Suprapubic skin (tissue), 3 donors: ENCODE measurements at regions not wholly inside any gene's neighbourhood (a gene's known extent, or its start where the extent isn't known, plus 50 kb on each side); places are given as distances from the start of the nearest gene placed in this dataset.

Experiments used
- CTCF ChIP-seq, 2 donors: fragments of 200-600 bp in 1 of 2; fragments of 450-650 bp in 1 of 2; sonication (generic) in 1 of 2; IDR thresholded peaks; one replicate each; pipeline ENCODE4 v1.5.1; 2016 to 2019; ENCODE audit warnings: antibody characterized with exemption in 2 of 2, mild to moderate bottlenecking in 1 of 2, moderate library complexity in 1 of 2
- POLR2A ChIP-seq, 2 donors: fragments of 450-650 bp; IDR thresholded peaks; one replicate each; pipeline ENCODE4 v1.6.1; 2017; ENCODE audit warnings: antibody characterized with exemption in 2 of 2, mild to moderate bottlenecking in 2 of 2, moderate library complexity in 2 of 2

DNA sequence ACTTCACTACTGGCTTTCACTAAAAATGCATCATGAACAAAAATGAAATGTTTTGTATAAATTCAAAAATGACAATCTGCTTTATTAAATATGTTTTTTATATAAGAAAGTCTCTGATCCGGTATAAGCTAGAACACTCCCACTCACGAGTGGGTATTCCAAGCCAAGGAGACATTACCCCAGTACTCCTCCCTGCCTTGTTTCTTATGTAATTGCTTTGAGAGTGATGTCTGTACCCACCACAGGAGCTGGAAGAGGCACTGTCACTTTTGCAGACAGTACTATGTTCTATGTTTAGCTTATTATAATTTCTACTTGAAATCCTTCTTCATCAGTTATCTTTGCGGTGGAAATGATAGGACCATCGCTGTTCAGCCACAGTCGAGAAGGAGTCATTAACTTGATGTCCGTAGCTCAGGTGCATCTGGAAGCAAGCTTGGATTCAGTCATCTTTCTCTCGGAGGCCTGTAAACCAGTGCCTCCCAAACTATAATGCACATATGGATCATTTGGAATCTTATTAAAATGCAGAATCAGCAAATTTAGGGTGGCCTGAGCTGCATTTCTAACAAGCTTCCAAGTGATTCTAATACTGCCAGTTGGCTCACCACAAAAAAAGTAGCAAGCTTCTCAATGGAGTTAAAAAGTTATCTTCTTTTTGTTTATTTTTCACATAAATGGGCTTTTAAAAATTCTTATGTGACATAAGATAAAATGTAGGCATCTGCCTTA, 396.4 kb downstream of the GRIA2 start:
- TF ChIP-seq POLR2A (IDR thresholded peaks at IDR 0.05) (no peak), CTCF (IDR thresholded peaks at IDR 0.05) (no peak)
